ENCODE measurements at regions not wholly inside any gene's neighbourhood (a gene's known extent, or its start where the extent isn't known, plus 50 kb on each side); places are given as distances from the start of the nearest gene placed in this dataset.

- no peaks in the 10 kb centered on the region for H3K4me1 ChIP-seq (replicated peaks; ENCODE audit: insufficient read depth)
- ChIA-PET CTCF (no interaction called here), POLR2A (ENCODE audit: unreplicated experiment) (no interaction called here)
- no peaks in the 10 kb centered on the region for H3F3A ChIP-seq (ENCODE audit: insufficient read depth, low read depth)
- H3K27me3 ChIP-seq (ENCODE audit: insufficient read depth, low read depth), result no peaks in the 10 kb centered on the region
- intact Hi-C loops (cut with micrococcal nuclease; ENCODE audit: unreplicated experiment), result no loop called here
- H3K27ac ChIP-seq, result no peak overlapping the region
- H3K36me3 ChIP-seq (ENCODE audit: low read depth), result no peaks in the 10 kb centered on the region
- H3K4me3 ChIP-seq, result no peak overlapping the region
- H3K9me2 ChIP-seq (ENCODE audit: insufficient read depth), result no peaks in the 10 kb centered on the region
- H3K9me3 ChIP-seq (ENCODE audit: insufficient read depth, low read depth), result peaks cover 37% of the 10 kb centered on the region
- TF ChIP-seq CTCF (conservative IDR thresholded peaks at IDR 0.05) (no peak), EZH2 (IDR thresholded peaks at IDR 0.05; ENCODE audit: low read depth) (no peak)
- DNase-seq, result no peak
- H2AFZ ChIP-seq, result no peak overlapping the region
- no peak overlapping the region for H3K4me2 ChIP-seq
- H4K20me1 ChIP-seq (ENCODE audit: insufficient read depth), result no peaks in the 10 kb centered on the region
- no peaks in the 10 kb centered on the region for H3K79me2 ChIP-seq (ENCODE audit: low read depth)
- BruUV-seq (replicated peaks), result no TSS peak
These were observed 168.3 kb downstream of the ZNF737 start for GRCh38 chr19:20397292-20397691.

DNA sequence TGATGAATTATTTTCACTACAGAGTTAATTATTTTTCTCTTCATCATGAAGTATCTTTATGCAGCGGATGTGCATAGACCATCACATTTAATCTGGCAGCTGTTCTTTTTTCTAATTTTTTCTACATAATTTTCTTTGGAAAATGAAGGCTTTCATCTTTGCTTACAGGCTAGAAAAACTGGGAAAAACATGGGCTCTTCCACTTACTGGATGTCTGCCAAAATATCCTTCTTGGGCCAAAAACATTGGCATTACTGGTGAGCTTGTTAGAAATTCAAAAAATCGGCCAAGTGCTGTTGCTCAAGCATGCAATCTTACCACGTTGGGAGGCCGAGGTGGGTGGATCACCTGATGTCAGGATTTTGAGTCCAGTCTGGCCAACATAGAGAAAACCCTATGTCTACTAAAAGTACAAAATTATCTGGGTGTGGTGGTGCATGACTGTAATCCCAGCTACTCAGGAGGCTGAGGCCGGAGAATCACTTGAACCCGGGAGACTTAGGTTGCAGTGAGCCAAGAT lies 176.8 kb downstream of the ZNF737 start:
- Histone ChIP-seq H4K20me1 (ENCODE audit: insufficient read depth) (no peaks in the 10 kb centered on the region), H3K9me2 (ENCODE audit: insufficient read depth) (no peaks in the 10 kb centered on the region), H3F3A (ENCODE audit: insufficient read depth, low read depth) (no peaks in the 10 kb centered on the region), H3K9me3 (ENCODE audit: insufficient read depth, low read depth) (peaks cover 8% of the 10 kb centered on the region; the same call in 1 of the 2 replicates), H3K36me3 (ENCODE audit: low read depth) (no peaks in the 10 kb centered on the region), H2AFZ (no peak overlapping the region), H3K79me2 (ENCODE audit: low read depth) (no peaks in the 10 kb centered on the region), H3K27ac (no peak overlapping the region), H3K4me3 (no peak overlapping the region), H3K4me1 (replicated peaks; ENCODE audit: insufficient read depth) (no peaks in the 10 kb centered on the region), H3K27me3 (ENCODE audit: insufficient read depth, low read depth) (no peaks in the 10 kb centered on the region), H3K4me2 (no peak overlapping the region)
- BruUV-seq (replicated peaks), result no TSS peak
- TF ChIP-seq EZH2 (IDR thresholded peaks at IDR 0.05; ENCODE audit: low read depth) (no peak), CTCF (conservative IDR thresholded peaks at IDR 0.05) (no peak)
- DNase-seq, result no peak
- POLR2A ChIA-PET (ENCODE audit: unreplicated experiment), result no interaction called here
- CTCF ChIA-PET, result no interaction called here
- intact Hi-C loops (cut with micrococcal nuclease; ENCODE audit: unreplicated experiment), result no loop called here

DNA sequence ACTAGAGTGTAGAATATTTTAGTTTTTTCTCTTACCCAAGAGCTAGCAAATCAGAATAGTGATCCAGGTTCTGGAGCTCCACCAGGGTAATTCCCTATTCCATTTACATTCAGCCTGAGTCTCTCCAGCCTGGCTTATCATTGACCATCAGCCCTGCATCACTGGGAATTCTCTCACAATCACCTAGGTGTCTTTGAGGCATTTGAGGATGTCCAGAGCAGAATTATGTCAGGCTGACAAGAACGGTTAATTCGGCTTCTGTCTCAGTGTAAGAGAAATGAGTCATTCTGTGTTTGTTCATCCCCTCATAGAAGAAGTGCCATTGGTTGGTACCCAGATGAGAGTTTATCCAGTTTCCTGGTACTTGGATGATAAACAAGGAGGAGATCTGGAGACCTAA lies 180.5 kb downstream of the ZNF737 start:
- H4K20me1 ChIP-seq (ENCODE audit: insufficient read depth), result no peaks in the 10 kb centered on the region

More for the DNA sequence above, 180.5 kb downstream of the ZNF737 start:
- H3F3A ChIP-seq (ENCODE audit: insufficient read depth, low read depth), result no peaks in the 10 kb centered on the region
- H3K4me3 ChIP-seq, result no peak overlapping the region
- TF ChIP-seq EZH2 (IDR thresholded peaks at IDR 0.05; ENCODE audit: low read depth) (no peak), CTCF (conservative IDR thresholded peaks at IDR 0.05) (no peak)
- BruUV-seq (replicated peaks), result no TSS peak
- no peaks in the 10 kb centered on the region for H3K4me1 ChIP-seq (replicated peaks; ENCODE audit: insufficient read depth)
- H3K79me2 ChIP-seq (ENCODE audit: low read depth), result no peaks in the 10 kb centered on the region
- ChIA-PET POLR2A (ENCODE audit: unreplicated experiment) (no interaction called here), CTCF (no interaction called here)
- no peaks in the 10 kb centered on the region for H3K9me2 ChIP-seq (ENCODE audit: insufficient read depth)
- no peak for DNase-seq
- H3K9me3 ChIP-seq (ENCODE audit: insufficient read depth, low read depth), result no peaks in the 10 kb centered on the region; the same call in none of the 2 replicates
- no peak overlapping the region for H3K27ac ChIP-seq
- H3K27me3 ChIP-seq (ENCODE audit: insufficient read depth, low read depth), result no peaks in the 10 kb centered on the region
- intact Hi-C loops (cut with micrococcal nuclease; ENCODE audit: unreplicated experiment), result no loop called here
- H3K4me2 ChIP-seq, result no peak overlapping the region
- no peak overlapping the region for H2AFZ ChIP-seq
- H3K36me3 ChIP-seq (ENCODE audit: low read depth), result no peaks in the 10 kb centered on the region

All from PC-9 (cell line).